DOHH2 (cell line): ENCODE measurements at regions not wholly inside any gene's neighbourhood (a gene's known extent, or its start where the extent isn't known, plus 50 kb on each side); places are given as distances from the start of the nearest gene placed in this dataset.

ENCODE experiments used
- EZH2phosphoT487 ChIP-seq: fragments of 200-600 bp; sonication (generic); IDR thresholded peaks from 2 replicates; pipeline ENCODE4 v1.6.1; 2017; ENCODE audit warnings: borderline replicate concordance, mild to moderate bottlenecking, antibody characterized with exemption, low read length, moderate library complexity, mixed read lengths
- TF ChIP-seq, protein P1 (sequence below): fragments of 200-600 bp; sonication (generic); IDR thresholded peaks from one replicate; pipeline ENCODE4 v1.5.1; 2014; ENCODE audit warnings: antibody characterized with exemption, mild to moderate bottlenecking, low read depth, low read length; ENCODE audit not compliant: poor library complexity, severe bottlenecking

DNA sequence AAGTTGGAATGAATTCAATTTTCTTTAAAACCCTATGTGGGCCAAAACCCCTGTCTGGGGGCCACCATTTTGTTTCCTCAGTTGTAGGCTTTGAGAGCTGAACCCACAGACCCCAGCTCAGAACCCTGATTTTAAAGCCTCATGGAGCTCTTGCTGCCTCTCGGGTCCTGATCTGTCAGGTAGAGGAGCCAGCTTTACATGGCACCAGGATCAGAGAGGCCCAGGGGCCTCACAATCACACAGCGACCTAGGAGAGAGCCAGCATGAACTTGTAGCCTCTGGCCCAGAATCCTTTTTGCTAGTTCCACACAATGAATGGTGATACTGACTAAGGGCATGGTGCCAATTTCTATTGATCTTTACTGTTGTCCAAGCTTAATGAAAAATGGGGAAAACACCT lies 84.3 kb upstream of the SORCS3 start:
- TF ChIP-seq, protein P1, sequence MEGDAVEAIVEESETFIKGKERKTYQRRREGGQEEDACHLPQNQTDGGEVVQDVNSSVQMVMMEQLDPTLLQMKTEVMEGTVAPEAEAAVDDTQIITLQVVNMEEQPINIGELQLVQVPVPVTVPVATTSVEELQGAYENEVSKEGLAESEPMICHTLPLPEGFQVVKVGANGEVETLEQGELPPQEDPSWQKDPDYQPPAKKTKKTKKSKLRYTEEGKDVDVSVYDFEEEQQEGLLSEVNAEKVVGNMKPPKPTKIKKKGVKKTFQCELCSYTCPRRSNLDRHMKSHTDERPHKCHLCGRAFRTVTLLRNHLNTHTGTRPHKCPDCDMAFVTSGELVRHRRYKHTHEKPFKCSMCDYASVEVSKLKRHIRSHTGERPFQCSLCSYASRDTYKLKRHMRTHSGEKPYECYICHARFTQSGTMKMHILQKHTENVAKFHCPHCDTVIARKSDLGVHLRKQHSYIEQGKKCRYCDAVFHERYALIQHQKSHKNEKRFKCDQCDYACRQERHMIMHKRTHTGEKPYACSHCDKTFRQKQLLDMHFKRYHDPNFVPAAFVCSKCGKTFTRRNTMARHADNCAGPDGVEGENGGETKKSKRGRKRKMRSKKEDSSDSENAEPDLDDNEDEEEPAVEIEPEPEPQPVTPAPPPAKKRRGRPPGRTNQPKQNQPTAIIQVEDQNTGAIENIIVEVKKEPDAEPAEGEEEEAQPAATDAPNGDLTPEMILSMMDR, result no peak
- TF ChIP-seq EZH2phosphoT487, result no peak
